IgD-negative memory B cell (primary cell): ENCODE measurements at regions not wholly inside any gene's neighbourhood (a gene's known extent, or its start where the extent isn't known, plus 50 kb on each side); places are given as distances from the start of the nearest gene placed in this dataset.

ENCODE experiments used
- H3K27ac Mint-ChIP-seq, 3 donors: one replicate each; pipeline ENCODE4 v1.8.0; 2020 to 2022; ENCODE audit warnings: mild to moderate bottlenecking in 3 of 3, mixed read lengths in 3 of 3, moderate library complexity in 1 of 3
- H3K27me3 Mint-ChIP-seq: one replicate; pipeline ENCODE4 v1.8.0; 2021; ENCODE audit warnings: mixed read lengths
- H3K36me3 Mint-ChIP-seq: one replicate; pipeline ENCODE4 v1.8.0; 2020; ENCODE audit warnings: mild to moderate bottlenecking, mixed read lengths
- H3K4me1 Mint-ChIP-seq, 3 donors: one replicate each; pipeline ENCODE4 v1.8.0; 2020 to 2022; ENCODE audit warnings: mixed read lengths in 3 of 3, mild to moderate bottlenecking in 1 of 3
- H3K4me3 Mint-ChIP-seq, 4 donors: one replicate each; pipeline ENCODE4 v1.8.0; 2020 to 2022; ENCODE audit warnings: mild to moderate bottlenecking in 4 of 4, mixed read lengths in 4 of 4, moderate library complexity in 3 of 4
- H3K9me3 Mint-ChIP-seq, 3 donors: one replicate each; pipeline ENCODE4 v1.8.0; 2020 to 2021; ENCODE audit warnings: mixed read lengths in 3 of 3, mild to moderate bottlenecking in 1 of 3

GRCh38 chr5:74063346-74063745, 437.4 kb downstream of the ARHGEF28 start:
- H3K9me3 Mint-ChIP-seq = peaks cover 0 to 1% (median 0%) of the 10 kb centered on the region in 3 donors
- no peak overlapping the region for H3K4me3 Mint-ChIP-seq
- no peaks in the 10 kb centered on the region for H3K36me3 Mint-ChIP-seq
- H3K27ac Mint-ChIP-seq = no peak overlapping the region
- no peaks in the 10 kb centered on the region for H3K4me1 Mint-ChIP-seq
- peaks cover 3% of the 10 kb centered on the region for H3K27me3 Mint-ChIP-seq

GRCh38 chr5:74061292-74061691, 435.3 kb downstream of the ARHGEF28 start:
- no peak overlapping the region for H3K27ac Mint-ChIP-seq
- no peaks in the 10 kb centered on the region for H3K4me1 Mint-ChIP-seq
- peaks cover 0 to 1% (median 0%) of the 10 kb centered on the region in 3 donors for H3K9me3 Mint-ChIP-seq
- peaks cover 8% of the 10 kb centered on the region for H3K27me3 Mint-ChIP-seq
- no peak overlapping the region for H3K4me3 Mint-ChIP-seq
- no peaks in the 10 kb centered on the region for H3K36me3 Mint-ChIP-seq

- H3K27me3 Mint-ChIP-seq = peaks cover 8% of the 10 kb centered on the region
- H3K4me3 Mint-ChIP-seq = no peak overlapping the region
- peaks cover 0 to 1% (median 0%) of the 10 kb centered on the region in 3 donors for H3K9me3 Mint-ChIP-seq
- no peaks in the 10 kb centered on the region for H3K4me1 Mint-ChIP-seq
- no peaks in the 10 kb centered on the region for H3K36me3 Mint-ChIP-seq
- no peak overlapping the region for H3K27ac Mint-ChIP-seq
Measured at GRCh38 chr5:74059706-74060105, 433.7 kb downstream of the ARHGEF28 start.

- Mint-ChIP-seq H3K4me3 (no peak overlapping the region), H3K36me3 (no peaks in the 10 kb centered on the region), H3K27ac (no peak overlapping the region), H3K27me3 (peaks cover 4% of the 10 kb centered on the region), H3K9me3 (no peaks in the 10 kb centered on the region), H3K4me1 (no peaks in the 10 kb centered on the region)
Measured at GRCh38 chr5:74056789-74057164, 430.8 kb downstream of the ARHGEF28 start.

GRCh38 chr5:74056107-74056788, 430.3 kb downstream of the ARHGEF28 start:
- Mint-ChIP-seq H3K9me3 (no peaks in the 10 kb centered on the region), H3K27me3 (peaks cover 4% of the 10 kb centered on the region), H3K4me1 (no peaks in the 10 kb centered on the region), H3K4me3 (no peak overlapping the region), H3K36me3 (no peaks in the 10 kb centered on the region), H3K27ac (no peak overlapping the region)

GRCh38 chr5:74055486-74056106, 429.6 kb downstream of the ARHGEF28 start:
- no peak overlapping the region for H3K4me3 Mint-ChIP-seq
- no peak overlapping the region for H3K27ac Mint-ChIP-seq
- no peaks in the 10 kb centered on the region for H3K9me3 Mint-ChIP-seq
- H3K27me3 Mint-ChIP-seq = peaks cover 4% of the 10 kb centered on the region
- no peaks in the 10 kb centered on the region for H3K36me3 Mint-ChIP-seq
- H3K4me1 Mint-ChIP-seq = no peaks in the 10 kb centered on the region

GRCh38 chr5:74054641-74055421, 428.8 kb downstream of the ARHGEF28 start:
- H3K4me1 Mint-ChIP-seq = no peaks in the 10 kb centered on the region

GRCh38 chr5:74054139-74054538, 428.1 kb downstream of the ARHGEF28 start:
- H3K4me3 Mint-ChIP-seq = no peak overlapping the region
- H3K4me1 Mint-ChIP-seq = no peaks in the 10 kb centered on the region
- H3K36me3 Mint-ChIP-seq = no peaks in the 10 kb centered on the region
- no peak overlapping the region for H3K27ac Mint-ChIP-seq
- H3K27me3 Mint-ChIP-seq = peaks cover 7% of the 10 kb centered on the region
- no peaks in the 10 kb centered on the region for H3K9me3 Mint-ChIP-seq

More at GRCh38 chr5:74054641-74055421, 428.8 kb downstream of the ARHGEF28 start:
- H3K9me3 Mint-ChIP-seq = no peaks in the 10 kb centered on the region
- no peak overlapping the region for H3K4me3 Mint-ChIP-seq
- H3K27ac Mint-ChIP-seq = no peak overlapping the region
- peaks cover 4% of the 10 kb centered on the region for H3K27me3 Mint-ChIP-seq
- no peaks in the 10 kb centered on the region for H3K36me3 Mint-ChIP-seq

GRCh38 chr5:74052441-74053221, 426.6 kb downstream of the ARHGEF28 start:
- Mint-ChIP-seq H3K27ac (no peak overlapping the region), H3K9me3 (no peaks in the 10 kb centered on the region), H3K4me1 (no peaks in the 10 kb centered on the region), H3K36me3 (no peaks in the 10 kb centered on the region), H3K4me3 (no peak overlapping the region), H3K27me3 (peaks cover 10% of the 10 kb centered on the region)

- Mint-ChIP-seq H3K9me3 (no peaks in the 10 kb centered on the region), H3K36me3 (no peaks in the 10 kb centered on the region), H3K27ac (no peak overlapping the region)
Measured at GRCh38 chr5:74051076-74051475, 425.1 kb downstream of the ARHGEF28 start.

GRCh38 chr5:74044936-74045335, 418.9 kb downstream of the ARHGEF28 start:
- Mint-ChIP-seq H3K27me3 (peaks cover 13% of the 10 kb centered on the region), H3K4me3 (no peak overlapping the region), H3K4me1 (no peaks in the 10 kb centered on the region), H3K36me3 (no peaks in the 10 kb centered on the region), H3K9me3 (no peaks in the 10 kb centered on the region), H3K27ac (no peak overlapping the region)

More at GRCh38 chr5:74051076-74051475, 425.1 kb downstream of the ARHGEF28 start:
- no peak overlapping the region for H3K4me3 Mint-ChIP-seq
- H3K27me3 Mint-ChIP-seq = peaks cover 6% of the 10 kb centered on the region
- no peaks in the 10 kb centered on the region for H3K4me1 Mint-ChIP-seq

- H3K36me3 Mint-ChIP-seq = no peaks in the 10 kb centered on the region
- H3K4me1 Mint-ChIP-seq = no peaks in the 10 kb centered on the region
- no peaks in the 10 kb centered on the region for H3K9me3 Mint-ChIP-seq
- no peak overlapping the region for H3K4me3 Mint-ChIP-seq
- H3K27me3 Mint-ChIP-seq = peaks cover 10% of the 10 kb centered on the region
- no peak overlapping the region for H3K27ac Mint-ChIP-seq
Measured at GRCh38 chr5:74042959-74043358, 417.0 kb downstream of the ARHGEF28 start.

GRCh38 chr5:74042559-74042958, 416.6 kb downstream of the ARHGEF28 start:
- Mint-ChIP-seq H3K9me3 (no peaks in the 10 kb centered on the region), H3K4me1 (no peaks in the 10 kb centered on the region), H3K36me3 (no peaks in the 10 kb centered on the region), H3K27me3 (peaks cover 8% of the 10 kb centered on the region), H3K27ac (no peak overlapping the region), H3K4me3 (no peak overlapping the region)

- H3K27ac Mint-ChIP-seq = no peak overlapping the region
- no peaks in the 10 kb centered on the region for H3K4me1 Mint-ChIP-seq
- no peaks in the 10 kb centered on the region for H3K9me3 Mint-ChIP-seq
- H3K27me3 Mint-ChIP-seq = peaks cover 8% of the 10 kb centered on the region
- H3K4me3 Mint-ChIP-seq = no peak overlapping the region
- no peaks in the 10 kb centered on the region for H3K36me3 Mint-ChIP-seq
Measured at GRCh38 chr5:74041913-74042312, 415.9 kb downstream of the ARHGEF28 start.
